Stomach (tissue), 8 donors: ENCODE measurements at regions not wholly inside any gene's neighbourhood (a gene's known extent, or its start where the extent isn't known, plus 50 kb on each side); places are given as distances from the start of the nearest gene placed in this dataset.
"Not testable (repeated sequence)": the region's sequence is repeated elsewhere in the genome, so short reads cannot be mapped to it uniquely, and the experiment has no call there.

Experiments
- DNase-seq, 2 donors: peaks; one replicate each; pipeline versions ENCODE4 v3.0.0 to v3.0.0-alpha.2; 2013 to 2019
- H3K27ac ChIP-seq, 5 donors: fragments of 200-600 bp in 4 of 5; sonication (generic) in 4 of 5; one replicate each; pipeline ENCODE4 v1.5.1; 2013 to 2019; ENCODE audit warnings: mild to moderate bottlenecking in 1 of 5, moderate library complexity in 1 of 5
- H3K27me3 ChIP-seq, 3 donors: fragments of 200-600 bp; sonication (generic); one replicate each; pipeline ENCODE4 v1.5.1; 2017 to 2019; ENCODE audit warnings: mixed run types in 1 of 3
- H3K36me3 ChIP-seq, 4 donors: fragments of 200-600 bp; sonication (generic); 1 replicate in 3 of 4; 2 replicates in 1 of 4; pipeline ENCODE4 v1.5.1; 2016 to 2019
- H3K4me1 ChIP-seq, 4 donors: fragments of 200-600 bp; sonication (generic); one replicate each; pipeline ENCODE4 v1.5.1; 2016 to 2019
- H3K4me3 ChIP-seq, 4 donors: fragments of 200-600 bp; sonication (generic) in 3 of 4; one replicate each; pipeline ENCODE4 v1.5.1; 2016 to 2019; ENCODE audit warnings: mild to moderate bottlenecking in 1 of 4
- H3K9me3 ChIP-seq, 4 donors: fragments of 200-600 bp; sonication (generic); one replicate each; pipeline ENCODE4 v1.5.1; 2016 to 2019
- CTCF ChIP-seq, 7 experiments: fragments of 450-650 bp in 4 of 7; fragments of 200-600 bp in 3 of 7; sonication (generic) in 3 of 7; IDR thresholded peaks; one replicate each; pipeline ENCODE4 v1.5.1; 2016 to 2019; ENCODE audit warnings: antibody characterized with exemption in 7 of 7, control low read depth in 2 of 7, mild to moderate bottlenecking in 1 of 7
- EP300 ChIP-seq: sonication (generic); formaldehyde crosslinking; IDR thresholded peaks from one replicate; pipeline ENCODE4 v1.6.1; 2017; ENCODE audit warnings: antibody characterized with exemption
- POLR2A ChIP-seq, 4 donors: fragments of 450-650 bp; IDR thresholded peaks; one replicate each; pipeline ENCODE4 v1.6.1; 2016; ENCODE audit warnings: antibody characterized with exemption in 4 of 4, control low read depth in 2 of 4, mild to moderate bottlenecking in 1 of 4, moderate library complexity in 1 of 4
- POLR2AphosphoS5 ChIP-seq, 3 donors: sonication (generic); formaldehyde crosslinking; IDR thresholded peaks; one replicate each; pipeline ENCODE4 v1.6.1; 2016; ENCODE audit warnings: antibody characterized with exemption in 3 of 3
- whole genome bisulfite sequencing, 5 donors: extraction: QIAGEN DNeasy Blood & Tissue Kit in 3 of 5; methylation state at CpG; one replicate each; pipeline versions ENCODE4 v1.1.5 to v1.1.7; 2013 to 2018; 5-methylcytosine and 5-hydroxymethylcytosine counted together
- intact Hi-C: fragments of 100-400 bp; cut with DNase I; formaldehyde crosslinking; loops from one replicate; pipeline ENCODE4 v1.15.1; 2023; ENCODE audit warnings: low total_unique reads
- donor health status: healthy with polysubstance abuse.
- donor health status: Bipolar disorder and iron deficiency.
- donor health status: healthy.

- WGBS, 5 donors, result 96 to 99% (median 99%) methylated on average over 2 of the region's 2 CpGs
- H3K9me3 ChIP-seq, result no peaks in the 10 kb centered on the region
- no peak for DNase-seq
- peaks cover 0 to 14% (median 3%) of the 10 kb centered on the region in 4 donors for H3K36me3 ChIP-seq
- no peaks in the 10 kb centered on the region for H3K4me1 ChIP-seq
- intact Hi-C loops, result no loop called here
- no peak for TF ChIP-seq EP300
- no peak for TF ChIP-seq POLR2AphosphoS5 (IDR thresholded peaks at IDR 0.05)
- TF ChIP-seq POLR2A (IDR thresholded peaks at IDR 0.05), result no peak
- TF ChIP-seq CTCF (IDR thresholded peaks at IDR 0.05), result no peak
- H3K27ac ChIP-seq, result no peak overlapping the region
- H3K4me3 ChIP-seq, result no peak overlapping the region
- no peaks in the 10 kb centered on the region for H3K27me3 ChIP-seq
Measured at GRCh38 chr7:66467887-66468286, 160.8 kb upstream of the KCTD7 start.

- intact Hi-C loops, H3K27me3 ChIP-seq, H3K27ac ChIP-seq, H3K4me1 ChIP-seq, H3K9me3 ChIP-seq, DNase-seq, H3K4me3 ChIP-seq: not testable (repeated sequence)
- 79 to 95% (median 93%) methylated on average over 3 of the region's 3 CpGs for WGBS, 5 donors
- peaks cover 5 to 48% (median 43%) of the 10 kb centered on the region in 4 donors for H3K36me3 ChIP-seq
Measured at GRCh38 chr7:66473064-66473463, 155.6 kb upstream of the KCTD7 start.

GRCh38 chr7:66474441-66474840 lies 154.2 kb upstream of the KCTD7 start:
- no peak for TF ChIP-seq POLR2A (IDR thresholded peaks at IDR 0.05)
- TF ChIP-seq EP300, result no peak
- TF ChIP-seq CTCF (IDR thresholded peaks at IDR 0.05), result no peak
- TF ChIP-seq POLR2AphosphoS5 (IDR thresholded peaks at IDR 0.05), result no peak
- Histone ChIP-seq H3K27ac (no peak overlapping the region), H3K27me3 (no peaks in the 10 kb centered on the region), H3K9me3 (no peaks in the 10 kb centered on the region), H3K4me3 (no peak overlapping the region), H3K36me3 (peaks cover 10 to 61% (median 54%) of the 10 kb centered on the region in 4 donors), H3K4me1 (no peaks in the 10 kb centered on the region)
- intact Hi-C loops, result no loop called here
- no peak for DNase-seq
- WGBS, 5 donors, result 95 to 100% (median 97%) methylated on average over 18 to 45 of the region's 45 CpGs

- WGBS, 5 donors, result 87 to 95% (median 92%) methylated on average over 3 of the region's 3 CpGs
- H3K27ac ChIP-seq, H3K27me3 ChIP-seq, H3K9me3 ChIP-seq, intact Hi-C loops, DNase-seq, H3K4me3 ChIP-seq, H3K4me1 ChIP-seq: not testable (repeated sequence)
- H3K36me3 ChIP-seq, result peaks cover 10 to 77% (median 70%) of the 10 kb centered on the region in 4 donors
Measured at GRCh38 chr7:66476056-66476455, 152.6 kb upstream of the KCTD7 start.

- 88 to 95% (median 89%) methylated on average over 3 of the region's 3 CpGs for whole genome bisulfite sequencing, 5 donors
- H3K36me3 ChIP-seq, result peaks cover 10 to 94% (median 80%) of the 10 kb centered on the region in 4 donors
- H3K4me3 ChIP-seq, H3K27me3 ChIP-seq, intact Hi-C loops, H3K4me1 ChIP-seq, H3K27ac ChIP-seq, H3K9me3 ChIP-seq: not testable (repeated sequence)
- DNase-seq, result peak in 1 of 2 donors; percentile 25
Measured at GRCh38 chr7:66477822-66478397, 150.8 kb upstream of the KCTD7 start.

GRCh38 chr7:66481229-66481628 lies 147.5 kb upstream of the KCTD7 start:
- H3K4me3 ChIP-seq, DNase-seq, H3K9me3 ChIP-seq, H3K27ac ChIP-seq, H3K4me1 ChIP-seq, H3K27me3 ChIP-seq, intact Hi-C loops: not testable (repeated sequence)
- H3K36me3 ChIP-seq, result peaks cover 5 to 96% (median 63%) of the 10 kb centered on the region in 4 donors
- WGBS, 5 donors, result 69 to 100% (median 91%) methylated on average over 1 of the region's 1 CpG

GRCh38 chr7:66489065-66489464 lies 139.6 kb upstream of the KCTD7 start:
- intact Hi-C loops, H3K27ac ChIP-seq, H3K27me3 ChIP-seq, H3K4me3 ChIP-seq, H3K9me3 ChIP-seq, DNase-seq: not testable (repeated sequence)
- Histone ChIP-seq H3K36me3 (peaks cover 0 to 24% (median 10%) of the 10 kb centered on the region in 4 donors), H3K4me1 (peaks cover 8 to 18% (median 11%) of the 10 kb centered on the region in 4 donors)
- WGBS, 5 donors, result 97 to 98% (median 97%) methylated on average over 8 of the region's 8 CpGs

GRCh38 chr7:66489741-66490140 lies 138.9 kb upstream of the KCTD7 start:
- H3K27me3 ChIP-seq, H3K27ac ChIP-seq, H3K9me3 ChIP-seq, DNase-seq, intact Hi-C loops, H3K4me3 ChIP-seq: not testable (repeated sequence)
- 55 to 91% (median 61%) methylated on average over 2 of the region's 2 CpGs for WGBS, 5 donors
- Histone ChIP-seq H3K4me1 (peaks cover 13 to 25% (median 17%) of the 10 kb centered on the region in 4 donors), H3K36me3 (peaks cover 0 to 19% (median 8%) of the 10 kb centered on the region in 4 donors)

GRCh38 chr7:66490979-66491378 lies 137.7 kb upstream of the KCTD7 start:
- H3K36me3 ChIP-seq, intact Hi-C loops, H3K9me3 ChIP-seq, H3K4me3 ChIP-seq, DNase-seq, H3K27ac ChIP-seq, H3K27me3 ChIP-seq: not testable (repeated sequence)
- peaks cover 13 to 26% (median 17%) of the 10 kb centered on the region in 4 donors for H3K4me1 ChIP-seq
- 77 to 96% (median 91%) methylated on average over 7 to 10 of the region's 11 CpGs for WGBS, 5 donors

GRCh38 chr7:66492405-66492804 lies 136.3 kb upstream of the KCTD7 start:
- Histone ChIP-seq H3K4me1 (peaks cover 13 to 26% (median 17%) of the 10 kb centered on the region in 4 donors), H3K4me3 (peak overlapping the region; percentile 67 to 82 (median 76)), H3K27ac (peak overlapping the region in 4 of 5 donors; percentile 90 to 95 (median 93))
- DNase-seq, H3K36me3 ChIP-seq, H3K9me3 ChIP-seq, intact Hi-C loops, H3K27me3 ChIP-seq: not testable (repeated sequence)
- 85 to 96% (median 93%) methylated on average over 5 to 7 of the region's 7 CpGs for WGBS, 5 donors
